HG03432 (cell line): ENCODE measurements at regions not wholly inside any gene's neighbourhood (a gene's known extent, or its start where the extent isn't known, plus 50 kb on each side); places are given as distances from the start of the nearest gene placed in this dataset.
A peak's percentile ranks its signal among the peaks of the same experiment; 100 is the strongest.
"Not testable (repeated sequence)": the region's sequence is repeated elsewhere in the genome, so short reads cannot be mapped to it uniquely, and the experiment has no call there.

Experiments
- ATAC-seq: cut with Tn5 transposase; IDR thresholded peaks from one replicate; pipeline ENCODE4 v1.9.1; 2021; ENCODE audit warnings: mild to moderate bottlenecking, moderate library complexity; ENCODE audit not compliant: unreplicated experiment

GRCh38 chr9:85792057-85792456 lies 50.3 kb upstream of the AGTPBP1 start:
- ATAC-seq: not testable (repeated sequence)

GRCh38 chr9:85802978-85803695 lies 61.4 kb upstream of the AGTPBP1 start:
- ATAC-seq: not testable (repeated sequence)

- not testable (repeated sequence) for ATAC-seq
Measured at GRCh38 chr9:85804847-85805133, 63.0 kb upstream of the AGTPBP1 start.

- ATAC-seq: peak; percentile 81
Measured at GRCh38 chr9:85805134-85806005, 63.6 kb upstream of the AGTPBP1 start.

GRCh38 chr9:85808329-85808728 lies 66.6 kb upstream of the AGTPBP1 start:
- ATAC-seq: not testable (repeated sequence)

- not testable (repeated sequence) for ATAC-seq
Measured at GRCh38 chr9:85813388-85813787, 71.6 kb upstream of the AGTPBP1 start.

- ATAC-seq: not testable (repeated sequence)
Measured at GRCh38 chr9:85814800-85815199, 73.0 kb upstream of the AGTPBP1 start.

GRCh38 chr9:85818971-85819370 lies 77.2 kb upstream of the AGTPBP1 start:
- not testable (repeated sequence) for ATAC-seq

- ATAC-seq: not testable (repeated sequence)
Measured at GRCh38 chr9:85820598-85820997, 78.8 kb upstream of the AGTPBP1 start.

GRCh38 chr9:85824949-85825348 lies 83.2 kb upstream of the AGTPBP1 start:
- not testable (repeated sequence) for ATAC-seq

- ATAC-seq: not testable (repeated sequence)
Measured at GRCh38 chr9:85834591-85834990, 92.8 kb upstream of the AGTPBP1 start.

- ATAC-seq: not testable (repeated sequence)
Measured at GRCh38 chr9:85843949-85844348, 97.0 kb upstream of the NAA35 start.

- not testable (repeated sequence) for ATAC-seq
Measured at GRCh38 chr9:85847782-85848181, 93.2 kb upstream of the NAA35 start.

GRCh38 chr9:85858056-85858750 lies 82.7 kb upstream of the NAA35 start:
- ATAC-seq: no peak

GRCh38 chr9:85859765-85860164 lies 81.2 kb upstream of the NAA35 start:
- ATAC-seq: no peak

- ATAC-seq: not testable (repeated sequence)
Measured at GRCh38 chr9:85861882-85862281, 79.1 kb upstream of the NAA35 start.

- no peak for ATAC-seq
Measured at GRCh38 chr9:85863875-85864274, 77.1 kb upstream of the NAA35 start.

GRCh38 chr9:85871008-85871407 lies 69.9 kb upstream of the NAA35 start:
- no peak for ATAC-seq

GRCh38 chr9:85871683-85872082 lies 69.3 kb upstream of the NAA35 start:
- not testable (repeated sequence) for ATAC-seq

- ATAC-seq: no peak
Measured at GRCh38 chr9:85872463-85872862, 68.5 kb upstream of the NAA35 start.

- ATAC-seq: no peak
Measured at GRCh38 chr9:85876628-85877027, 64.3 kb upstream of the NAA35 start.
